IMR-90 (cell line): ENCODE measurements at regions not wholly inside any gene's neighbourhood (a gene's known extent, or its start where the extent isn't known, plus 50 kb on each side); places are given as distances from the start of the nearest gene placed in this dataset.

Experiments used
- ATAC-seq: fragments of 200-7000 bp; cut with Tn5 transposase; 2 replicates; pipeline ENCODE4 v1.9.1; 2020; ENCODE audit warnings: low read depth, mild to moderate bottlenecking, moderate library complexity
- BruUV-seq: library from RNA; stranded (reverse); fragments of 400-500 nt; replicated peaks from 2 replicates; lab custom pipeline; 2021; lab: Mats Ljungman, UMichigan
- CTCF ChIA-PET: fragments of 300-600 bp; formaldehyde crosslinking; extraction: SDS; loops from one replicate; lab custom pipeline; 2021; ENCODE audit warnings: antibody characterized with exemption; lab: Yijun Ruan, JAX
- POLR2A ChIA-PET: fragments of 300-600 bp; sonication (Branson Sonifier 250); formaldehyde crosslinking; loops from one replicate; lab custom pipeline; 2022; ENCODE audit warnings: antibody characterized with exemption; ENCODE audit not compliant: unreplicated experiment; lab: Charles Lee
- DNase-seq: peaks from one replicate; pipeline ENCODE4 v3.0.0; 2013
- H2AFZ ChIP-seq: replicated peaks from 2 replicates; pipeline ENCODE3; 2013; ENCODE audit warnings: low read length, mild to moderate bottlenecking; ENCODE audit not compliant: poor library complexity
- H2AK5ac ChIP-seq: 2 replicates; pipeline ENCODE4 v1.6.1; 2013; ENCODE audit warnings: low read depth, low read length, inconsistent platforms
- H2AK9ac ChIP-seq: replicated peaks from 2 replicates; pipeline ENCODE3; 2013; ENCODE audit warnings: mild to moderate bottlenecking, low read depth, low read length, moderate library complexity; ENCODE audit not compliant: poor library complexity
- H2BK120ac ChIP-seq: 2 replicates; pipeline ENCODE4 v1.6.1; 2013; ENCODE audit warnings: low read depth, low read length, inconsistent platforms
- H2BK15ac ChIP-seq: 3 replicates; pipeline ENCODE4 v1.6.1; 2013; ENCODE audit warnings: low read depth, low read length, inconsistent platforms
- H2BK20ac ChIP-seq: 2 replicates; pipeline ENCODE4 v1.6.1; 2013; ENCODE audit warnings: low read depth, mild to moderate bottlenecking, inconsistent platforms, low read length, moderate library complexity
- H2BK5ac ChIP-seq: 2 replicates; pipeline ENCODE4 v1.6.1; 2013; ENCODE audit warnings: mild to moderate bottlenecking, low read depth, low read length, inconsistent platforms; ENCODE audit not compliant: poor library complexity, severe bottlenecking
- H3K14ac ChIP-seq: replicated peaks from 2 replicates; pipeline ENCODE4 v1.6.1; 2013; ENCODE audit warnings: low read depth, low read length, inconsistent platforms
- H3K18ac ChIP-seq: 2 replicates; pipeline ENCODE4 v1.6.1; 2013; ENCODE audit warnings: low read depth, low read length, control low read depth
- H3K23ac ChIP-seq: 2 replicates; pipeline ENCODE4 v1.6.1; 2013; ENCODE audit warnings: low read depth, low read length, inconsistent platforms
- H3K27ac ChIP-seq: 2 replicates; pipeline ENCODE4 v1.5.1; 2013; ENCODE audit warnings: mild to moderate bottlenecking, control low read depth, low read length; ENCODE audit not compliant: insufficient read depth
- H3K27me3 ChIP-seq: 2 replicates; pipeline ENCODE4 v1.6.1; 2013; ENCODE audit warnings: low read length; ENCODE audit not compliant: control insufficient read depth, insufficient read depth
- H3K36me3 ChIP-seq: 2 replicates; pipeline ENCODE4 v1.6.1; 2013; ENCODE audit warnings: low read length, mixed read lengths; ENCODE audit not compliant: control insufficient read depth, insufficient read depth
- H3K4ac ChIP-seq: 2 replicates; pipeline ENCODE4 v1.6.1; 2013; ENCODE audit warnings: low read depth, low read length, inconsistent platforms
- H3K4me1 ChIP-seq: 2 replicates; pipeline ENCODE4 v1.6.1; 2013; ENCODE audit warnings: low read length, mixed read lengths; ENCODE audit not compliant: control insufficient read depth, insufficient read depth
- H3K4me2 ChIP-seq: 2 replicates; pipeline ENCODE4 v1.6.1; 2013; ENCODE audit warnings: low read depth, mild to moderate bottlenecking, control low read depth, low read length, moderate library complexity
- H3K4me3 ChIP-seq: 2 replicates; pipeline ENCODE4 v1.5.1; 2013; ENCODE audit warnings: low read depth, mild to moderate bottlenecking, control low read depth, low read length, moderate library complexity; ENCODE audit not compliant: insufficient read depth
- H3K56ac ChIP-seq: 2 replicates; pipeline ENCODE4 v1.6.1; 2013; ENCODE audit warnings: low read length, inconsistent platforms; ENCODE audit not compliant: insufficient read depth; ENCODE audit errors: extremely low read depth
- H3K79me1 ChIP-seq, 2 experiments: 2 replicates each; pipeline ENCODE4 v1.6.1; 2013; ENCODE audit warnings: low read length in 2 of 2, inconsistent platforms in 1 of 2, low read depth in 1 of 2
- H3K9ac ChIP-seq: 2 replicates; pipeline ENCODE4 v1.6.1; 2013; ENCODE audit warnings: low read depth, low read length, control low read depth
- H3K9me1 ChIP-seq: 2 replicates; pipeline ENCODE4 v1.6.1; 2013; ENCODE audit warnings: low read length, inconsistent platforms; ENCODE audit not compliant: insufficient read depth
- H3K9me3 ChIP-seq: 2 replicates; pipeline ENCODE4 v1.6.1; 2013; ENCODE audit warnings: low read length; ENCODE audit not compliant: control insufficient read depth, insufficient read depth
- H4K20me1 ChIP-seq: 2 replicates; pipeline ENCODE4 v1.6.1; 2013; ENCODE audit warnings: low read length, inconsistent platforms; ENCODE audit not compliant: insufficient read depth
- H4K5ac ChIP-seq: 2 replicates; pipeline ENCODE4 v1.6.1; 2013; ENCODE audit warnings: mild to moderate bottlenecking, low read depth, low read length, control low read depth
- H4K8ac ChIP-seq, 2 experiments: 2 replicates each; pipeline ENCODE4 v1.6.1; 2013; ENCODE audit warnings: low read depth in 2 of 2, low read length in 2 of 2, control low read depth in 1 of 2, inconsistent platforms in 1 of 2
- H4K91ac ChIP-seq: 2 replicates; pipeline ENCODE4 v1.6.1; 2013; ENCODE audit warnings: low read depth, low read length, inconsistent platforms; ENCODE audit not compliant: insufficient read depth
- BHLHE40 ChIP-seq: fragments of 150-350 bp; IDR thresholded peaks from 2 replicates; pipeline ENCODE4 v1.6.1; 2016; ENCODE audit warnings: mild to moderate bottlenecking, low read depth, low read length
- CHD1 ChIP-seq: IDR thresholded peaks from 2 replicates; pipeline ENCODE4 v1.6.1; 2012; ENCODE audit warnings: low read depth, low read length, improper control_type of control experiment
- CTCF ChIP-seq: conservative IDR thresholded peaks from 2 replicates; pipeline ENCODE4 v1.5.1; 2012; ENCODE audit warnings: mild to moderate bottlenecking, low read depth, low read length, improper control_type of control experiment
- ELK1 ChIP-seq: fragments of 150-350 bp; IDR thresholded peaks from 2 replicates; pipeline ENCODE4 v1.6.1; 2016; ENCODE audit warnings: low read depth, mild to moderate bottlenecking, low read length, moderate library complexity, borderline replicate concordance
- FOS ChIP-seq: fragments of 150-350 bp; IDR thresholded peaks from 2 replicates; pipeline ENCODE4 v1.6.1; 2016; ENCODE audit warnings: low read depth, low read length
- POLR2A ChIP-seq: IDR thresholded peaks from 2 replicates; pipeline ENCODE4 v1.6.1; 2012; ENCODE audit warnings: mild to moderate bottlenecking, low read depth, low read length
- SMC3 ChIP-seq: fragments of 150-350 bp; IDR thresholded peaks from 2 replicates; pipeline ENCODE4 v1.6.1; 2016; ENCODE audit warnings: low read depth, mild to moderate bottlenecking, antibody characterized with exemption, low read length, moderate library complexity
- WGBS, 2 experiments: methylation state at CpG; one replicate each; pipeline versions ENCODE4 v1.1.5 to v1.1.7; 2013; ENCODE audit warnings: missing lambda C conversion rate in 2 of 2; ENCODE audit not compliant: insufficient read length in 1 of 2; ENCODE audit errors: extremely low coverage in 2 of 2; 5-methylcytosine and 5-hydroxymethylcytosine counted together
- dilution Hi-C: fragments of 300-500 bp; cut with HindIII; formaldehyde crosslinking; loops from one replicate; pipeline ENCODE4 v1.14.3; 2018; ENCODE audit warnings: low sequenced_read_pairs; ENCODE audit not compliant: unreplicated experiment
- in situ Hi-C: fragments of 300-500 bp; cut with MboI; formaldehyde crosslinking; loops from 3 replicates; pipeline ENCODE4 v1.14.3; 2019; ENCODE audit warnings: low sequenced_read_pairs, inconsistent platforms, mixed read lengths
- intact Hi-C: fragments of 100-400 bp; cut with micrococcal nuclease; formaldehyde crosslinking; loops from 2 replicates; pipeline ENCODE4 v1.10.0; 2022

- Histone ChIP-seq H3K18ac (no peak overlapping the region), H3K4me3 (no peak overlapping the region), H4K8ac (no peak overlapping the region), H2BK20ac (no peak overlapping the region), H3K56ac (no peak overlapping the region), H3K9ac (no peak overlapping the region), H2AFZ (no peak overlapping the region), H4K20me1 (no peaks in the 10 kb centered on the region), H3K36me3 (no peaks in the 10 kb centered on the region), H2AK9ac (no peak overlapping the region), H2BK15ac (no peak overlapping the region), H2BK120ac (no peak overlapping the region), H3K79me1 (no peaks in the 10 kb centered on the region), H2BK5ac (no peak overlapping the region), H3K27ac (no peak overlapping the region), H3K23ac (no peak overlapping the region), H4K91ac (no peak overlapping the region), H3K4ac (no peak overlapping the region), H3K14ac (no peak overlapping the region), H3K4me2 (no peak overlapping the region), H3K9me1 (no peaks in the 10 kb centered on the region), H2AK5ac (no peak overlapping the region), H4K5ac (no peak overlapping the region), H3K9me3 (peaks cover 11% of the 10 kb centered on the region), H3K27me3 (no peaks in the 10 kb centered on the region), H3K4me1 (no peaks in the 10 kb centered on the region)
- ChIA-PET CTCF (no interaction called here), POLR2A (no interaction called here)
- DNase-seq (no peak), ATAC-seq (no peak)
- TF ChIP-seq CTCF (no peak), BHLHE40 (no peak), ELK1 (no peak), POLR2A (no peak), FOS (no peak), CHD1 (no peak), SMC3 (no peak)
- BruUV-seq = no TSS peak
- WGBS, 2 experiments = no CpG with 5 or more reads among the region's 1 CpG
- intact Hi-C loops = no loop called here
- in situ Hi-C loops = no loop called here
- dilution Hi-C loops = no loop called here
Observed at GRCh38 chr2:152974146-152974545, 255.7 kb downstream of the ARL6IP6 start.
